Karpas-422 (cell line): ENCODE measurements at regions not wholly inside any gene's neighbourhood (a gene's known extent, or its start where the extent isn't known, plus 50 kb on each side); places are given as distances from the start of the nearest gene placed in this dataset.

ENCODE experiments used
- DNase-seq: peaks from one replicate; pipeline ENCODE4 v3.0.0-alpha.2; 2015
- H2AFZ ChIP-seq: fragments of 200-600 bp; sonication (generic); 2 replicates; pipeline ENCODE4 v1.6.1; 2014; ENCODE audit warnings: antibody characterized with exemption, low read length, mixed read lengths
- H3K27ac ChIP-seq: fragments of 200-600 bp; sonication (generic); 2 replicates; pipeline ENCODE4 v1.5.1; 2014; ENCODE audit warnings: mild to moderate bottlenecking, low read length, moderate library complexity
- H3K27me3 ChIP-seq: fragments of 200-600 bp; sonication (generic); 2 replicates; pipeline ENCODE4 v1.6.1; 2014; ENCODE audit warnings: low read length, mixed read lengths
- H3K36me3 ChIP-seq: fragments of 200-600 bp; sonication (generic); 2 replicates; pipeline ENCODE4 v1.6.1; 2014; ENCODE audit warnings: low read length, mixed read lengths; ENCODE audit not compliant: insufficient read depth
- H3K4me1 ChIP-seq: fragments of 200-600 bp; sonication (generic); 2 replicates; pipeline ENCODE4 v1.6.1; 2014; ENCODE audit warnings: mild to moderate bottlenecking, low read length, mixed read lengths
- H3K4me2 ChIP-seq: fragments of 200-600 bp; sonication (generic); 2 replicates; pipeline ENCODE4 v1.6.1; 2014; ENCODE audit warnings: low read length, low read depth, mild to moderate bottlenecking; ENCODE audit not compliant: poor library complexity, severe bottlenecking
- H3K4me3 ChIP-seq: fragments of 200-600 bp; sonication (generic); 2 replicates; pipeline ENCODE4 v1.5.1; 2014; ENCODE audit warnings: mild to moderate bottlenecking, antibody characterized with exemption, low read length, mixed read lengths
- H3K79me2 ChIP-seq: fragments of 200-600 bp; sonication (generic); 2 replicates; pipeline ENCODE4 v1.6.1; 2014; ENCODE audit warnings: mild to moderate bottlenecking, low read length, mixed read lengths
- H3K9ac ChIP-seq: fragments of 200-600 bp; sonication (generic); 2 replicates; pipeline ENCODE4 v1.6.0; 2014; ENCODE audit warnings: low read length
- H3K9me2 ChIP-seq: fragments of 200-600 bp; sonication (generic), shearing (Covaris generic); replicated peaks from 2 replicates; pipeline ENCODE4 v1.6.0; 2014; ENCODE audit warnings: mild to moderate bottlenecking, low read length, moderate library complexity; ENCODE audit not compliant: insufficient read depth
- H3K9me3 ChIP-seq: fragments of 300-700, 200-600 bp; sonication (generic); 2 replicates; pipeline ENCODE4 v1.6.1; 2014; ENCODE audit warnings: low read length, mixed read lengths
- H4K20me1 ChIP-seq: fragments of 200-600 bp; sonication (generic); 2 replicates; pipeline ENCODE4 v1.6.1; 2014; ENCODE audit warnings: mild to moderate bottlenecking, antibody characterized with exemption, low read length, low read depth; ENCODE audit not compliant: insufficient read depth

DNA sequence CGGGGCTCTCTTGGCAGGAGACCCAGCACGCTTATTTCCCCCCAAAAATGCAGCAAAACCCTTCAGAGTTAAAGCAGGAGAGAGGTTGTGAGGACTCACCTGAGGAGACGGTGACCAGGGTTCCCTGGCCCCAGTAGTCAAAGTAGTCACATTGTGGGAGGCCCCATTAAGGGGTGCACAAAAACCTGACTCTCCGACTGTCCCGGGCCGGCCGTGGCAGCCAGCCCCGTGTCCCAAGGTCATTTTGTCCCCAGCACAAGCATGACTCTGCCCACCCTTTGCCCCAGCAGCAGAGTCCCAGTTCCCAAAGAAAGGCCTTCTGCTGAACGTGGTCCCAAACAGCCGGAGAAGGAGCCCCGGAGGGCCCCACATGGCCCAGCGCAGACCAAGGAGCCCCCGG lies 337.7 kb downstream of the TMEM121 start:
- peak overlapping the region; percentile 95 for H3K27ac ChIP-seq
- no peaks in the 10 kb centered on the region for H3K9me2 ChIP-seq
- H3K4me3 ChIP-seq = peak overlapping the region; percentile 67

DNA sequence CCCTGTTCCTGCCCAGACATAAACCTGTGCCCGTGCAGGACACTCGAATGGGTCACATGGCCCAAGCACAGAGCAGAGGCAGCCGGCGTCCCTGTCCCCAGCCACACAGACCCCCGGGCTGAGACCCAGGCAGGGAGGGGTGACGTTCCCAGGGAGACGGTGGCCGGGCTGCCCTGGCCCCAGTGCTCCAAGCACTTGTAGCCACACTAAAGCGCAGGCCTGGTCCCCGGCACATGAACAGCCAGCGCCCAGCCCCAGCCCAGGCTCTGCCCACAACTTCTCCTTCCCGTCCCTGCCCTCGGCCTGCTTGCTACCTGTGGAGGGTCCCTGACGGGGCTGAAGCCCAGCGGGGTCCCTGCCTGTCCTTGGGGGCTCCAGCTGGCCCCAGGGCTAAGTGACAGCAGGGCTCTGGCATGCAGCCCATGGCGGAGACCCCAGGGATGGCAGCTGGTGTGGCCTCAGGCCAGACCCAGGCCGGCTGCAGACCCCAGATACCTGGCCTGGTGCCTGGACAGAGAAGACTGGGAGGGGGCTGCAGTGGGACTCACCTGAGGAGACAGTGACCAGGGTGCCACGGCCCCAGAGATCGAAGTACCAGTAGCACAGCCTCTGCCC lies 338.4 kb downstream of the TMEM121 start:
- H3K27ac ChIP-seq = no peak overlapping the region
- no peak overlapping the region for H3K9ac ChIP-seq
- H3K4me1 ChIP-seq = peaks cover 41% of the 10 kb centered on the region
- H3K4me3 ChIP-seq = no peak overlapping the region
- H3K9me2 ChIP-seq = no peaks in the 10 kb centered on the region
- H4K20me1 ChIP-seq = peaks cover 8% of the 10 kb centered on the region; the same call in 1 of the 2 replicates
- H3K9me3 ChIP-seq = no peaks in the 10 kb centered on the region
- no peaks in the 10 kb centered on the region for H3K27me3 ChIP-seq
- no peak overlapping the region for H3K4me2 ChIP-seq
- no peak overlapping the region for H2AFZ ChIP-seq
- DNase-seq = no peak
- peaks cover 33% of the 10 kb centered on the region for H3K79me2 ChIP-seq
- peaks cover 15% of the 10 kb centered on the region for H3K36me3 ChIP-seq

More for the DNA sequence above, 337.7 kb downstream of the TMEM121 start:
- H4K20me1 ChIP-seq = peaks cover 8% of the 10 kb centered on the region; the same call in 1 of the 2 replicates
- H3K9ac ChIP-seq = peak overlapping the region; percentile 94
- no peaks in the 10 kb centered on the region for H3K9me3 ChIP-seq
- peaks cover 15% of the 10 kb centered on the region for H3K36me3 ChIP-seq
- H2AFZ ChIP-seq = no peak overlapping the region
- H3K27me3 ChIP-seq = no peaks in the 10 kb centered on the region
- H3K4me2 ChIP-seq = peak overlapping the region; percentile 89
- no peak for DNase-seq
- peaks cover 36% of the 10 kb centered on the region for H3K79me2 ChIP-seq
- peaks cover 46% of the 10 kb centered on the region for H3K4me1 ChIP-seq

DNA sequence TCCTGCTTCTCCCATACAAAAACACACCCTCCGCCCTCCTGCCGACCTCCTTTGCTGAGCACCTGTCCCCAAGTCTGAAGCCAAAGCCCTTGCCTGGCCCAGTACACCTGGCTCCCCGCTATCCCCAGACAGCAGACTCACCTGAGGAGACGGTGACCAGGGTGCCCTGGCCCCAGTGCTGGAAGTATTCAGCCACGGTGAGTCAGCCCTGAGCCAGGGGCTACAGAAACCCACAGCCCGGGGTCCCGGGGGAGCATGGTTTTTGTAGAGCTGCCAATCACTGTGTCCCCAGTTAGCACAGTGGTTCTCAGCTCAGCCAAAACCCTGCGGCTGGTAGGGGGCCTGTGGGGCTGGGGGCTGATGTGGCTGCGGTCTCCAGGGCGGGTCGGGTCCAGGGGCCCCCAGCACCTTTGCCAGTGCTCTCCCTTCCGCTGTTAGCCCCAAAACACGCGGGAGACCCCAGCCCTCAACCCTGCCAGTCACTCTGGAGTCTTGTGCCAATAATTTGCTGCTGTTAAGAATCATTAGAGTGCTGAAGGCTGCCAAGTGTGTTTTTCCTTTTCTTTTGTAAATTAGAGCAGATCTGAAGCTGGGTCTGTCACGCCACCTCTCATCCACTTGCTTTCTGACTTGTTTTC lies 339.0 kb downstream of the TMEM121 start:
- peaks cover 6% of the 10 kb centered on the region; the same call in 1 of the 2 replicates for H4K20me1 ChIP-seq
- no peaks in the 10 kb centered on the region for H3K27me3 ChIP-seq
- no peak for DNase-seq
- H3K4me2 ChIP-seq = no peak overlapping the region
- no peaks in the 10 kb centered on the region for H3K9me2 ChIP-seq
- H2AFZ ChIP-seq = no peak overlapping the region
- H3K9me3 ChIP-seq = no peaks in the 10 kb centered on the region
- no peak overlapping the region for H3K9ac ChIP-seq
- H3K4me3 ChIP-seq = no peak overlapping the region
- H3K27ac ChIP-seq = no peak overlapping the region
- H3K79me2 ChIP-seq = peaks cover 28% of the 10 kb centered on the region
- peaks cover 13% of the 10 kb centered on the region for H3K36me3 ChIP-seq
- H3K4me1 ChIP-seq = peaks cover 35% of the 10 kb centered on the region

DNA sequence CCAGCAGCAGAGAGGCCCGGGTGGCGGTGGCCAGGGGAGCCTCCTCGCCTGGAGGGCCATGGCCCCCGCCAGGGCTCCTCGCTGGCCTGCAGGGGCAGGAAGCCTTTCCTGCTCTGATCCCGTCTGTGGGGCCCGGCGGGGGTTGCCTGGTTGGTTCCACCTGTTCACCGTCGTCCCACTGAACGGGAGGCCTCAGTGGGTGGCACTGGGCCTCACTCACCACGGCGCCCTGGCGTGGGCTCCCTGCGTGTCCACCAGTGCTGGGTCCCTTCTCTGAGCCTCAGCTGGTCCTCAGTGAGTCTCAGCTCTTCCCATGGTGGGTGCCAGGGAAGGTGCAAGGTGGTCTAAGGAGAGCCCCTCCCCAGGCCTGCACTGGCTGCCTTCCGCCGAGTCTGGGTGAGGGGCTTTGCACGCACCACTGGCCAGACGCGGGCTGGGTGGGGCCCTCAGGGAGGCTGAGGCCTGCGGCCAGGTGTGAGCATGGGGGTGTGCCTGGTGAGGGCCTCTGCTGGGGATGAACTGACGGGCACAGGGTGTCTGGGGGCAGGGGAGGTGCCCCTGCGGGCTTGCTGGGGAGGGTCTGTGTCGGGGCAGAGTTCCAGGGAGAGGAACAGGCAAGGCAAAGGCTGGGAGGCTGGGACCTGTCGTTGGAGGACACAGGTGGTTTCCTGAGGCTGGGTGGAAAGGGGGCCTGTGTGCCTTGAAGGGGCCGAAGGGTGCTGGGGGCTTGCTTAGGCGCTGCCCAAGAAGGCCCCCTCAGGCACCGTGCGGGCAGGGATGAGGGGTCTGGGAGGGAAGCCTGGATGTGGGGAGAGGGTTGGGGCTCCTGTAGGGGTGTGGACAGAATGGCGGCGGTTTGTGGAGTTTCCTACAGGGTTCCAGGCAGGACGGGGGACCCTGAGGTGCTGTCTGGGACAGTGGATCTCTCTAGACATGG lies 339.8 kb downstream of the TMEM121 start:
- no peak for DNase-seq
- Histone ChIP-seq H3K36me3 (peaks cover 5% of the 10 kb centered on the region), H2AFZ (no peak overlapping the region), H3K27ac (no peak overlapping the region), H3K4me2 (no peak overlapping the region), H3K27me3 (no peaks in the 10 kb centered on the region), H4K20me1 (no peaks in the 10 kb centered on the region), H3K9ac (no peak overlapping the region), H3K9me3 (no peaks in the 10 kb centered on the region), H3K4me1 (peaks cover 27% of the 10 kb centered on the region), H3K79me2 (peaks cover 20% of the 10 kb centered on the region), H3K9me2 (no peaks in the 10 kb centered on the region), H3K4me3 (no peak overlapping the region)

DNA sequence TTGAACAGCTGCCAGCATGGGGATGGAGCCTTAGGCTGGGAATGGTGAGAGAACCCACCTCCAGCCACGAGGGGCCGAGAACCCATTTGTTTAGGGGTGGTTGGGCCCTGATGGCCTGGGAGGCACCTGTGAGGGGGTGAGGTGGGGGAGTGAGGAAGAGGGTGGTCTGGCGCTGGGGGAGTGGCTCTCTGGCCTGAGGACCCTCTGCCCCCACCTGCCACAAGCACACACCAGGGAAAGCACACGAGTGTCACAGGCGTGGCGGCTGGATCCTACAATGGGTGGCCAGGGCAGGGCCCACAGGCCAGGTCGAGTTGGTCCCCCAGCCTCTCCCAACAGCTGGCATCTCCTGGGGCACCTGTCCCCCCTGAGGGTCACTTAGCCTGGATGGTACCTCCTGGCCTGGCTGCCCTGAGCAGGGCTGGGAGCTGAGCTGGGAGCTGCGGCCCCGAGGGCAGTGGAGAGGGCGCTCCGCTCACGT lies 340.5 kb downstream of the TMEM121 start:
- Histone ChIP-seq H3K36me3 (no peaks in the 10 kb centered on the region), H3K9ac (no peak overlapping the region), H3K4me3 (no peak overlapping the region), H3K9me2 (no peaks in the 10 kb centered on the region), H3K9me3 (no peaks in the 10 kb centered on the region), H3K4me2 (no peak overlapping the region), H3K27me3 (no peaks in the 10 kb centered on the region), H2AFZ (no peak overlapping the region), H3K79me2 (peaks cover 13% of the 10 kb centered on the region), H3K4me1 (peaks cover 21% of the 10 kb centered on the region), H4K20me1 (no peaks in the 10 kb centered on the region), H3K27ac (no peak overlapping the region)
- DNase-seq = no peak

DNA sequence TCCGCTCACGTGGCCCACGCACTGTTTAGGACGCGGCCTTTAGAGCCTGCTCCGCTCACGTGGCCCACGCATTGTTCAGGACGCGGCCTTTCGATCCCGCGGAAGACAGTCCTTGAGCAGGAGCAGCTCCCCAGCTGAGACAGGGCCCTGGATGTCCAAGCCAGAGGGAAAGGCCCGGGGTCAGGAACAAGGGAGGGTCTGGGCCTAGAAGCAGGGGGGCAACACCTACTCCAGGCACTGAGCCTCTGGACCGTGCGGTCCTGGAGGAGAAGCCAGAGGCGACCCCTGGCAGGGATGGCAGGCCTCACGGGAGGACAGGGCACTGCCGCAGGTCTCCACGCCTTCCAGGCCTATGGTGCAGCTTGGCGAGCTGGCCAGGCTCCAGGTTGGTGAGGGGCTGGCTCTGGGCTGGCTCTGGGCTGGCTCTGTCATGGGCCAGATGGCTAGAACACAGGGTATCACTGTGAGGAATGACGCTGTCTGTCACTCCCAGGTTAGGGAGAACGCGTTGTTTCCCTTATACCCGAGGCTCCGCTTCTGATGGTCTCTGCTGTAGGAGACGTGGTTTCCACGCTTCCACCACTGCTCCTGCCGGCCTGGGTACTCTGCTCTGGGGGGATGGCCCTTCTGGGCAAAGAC lies 341.7 kb downstream of the TMEM121 start:
- DNase-seq = no peak
- Histone ChIP-seq H2AFZ (no peak overlapping the region), H3K9me2 (no peaks in the 10 kb centered on the region), H3K4me2 (no peak overlapping the region), H4K20me1 (no peaks in the 10 kb centered on the region), H3K79me2 (peaks cover 6% of the 10 kb centered on the region; the same call in 1 of the 2 replicates), H3K4me1 (peaks cover 11% of the 10 kb centered on the region), H3K4me3 (no peak overlapping the region), H3K9me3 (no peaks in the 10 kb centered on the region), H3K36me3 (no peaks in the 10 kb centered on the region), H3K27ac (no peak overlapping the region), H3K27me3 (no peaks in the 10 kb centered on the region), H3K9ac (no peak overlapping the region)

DNA sequence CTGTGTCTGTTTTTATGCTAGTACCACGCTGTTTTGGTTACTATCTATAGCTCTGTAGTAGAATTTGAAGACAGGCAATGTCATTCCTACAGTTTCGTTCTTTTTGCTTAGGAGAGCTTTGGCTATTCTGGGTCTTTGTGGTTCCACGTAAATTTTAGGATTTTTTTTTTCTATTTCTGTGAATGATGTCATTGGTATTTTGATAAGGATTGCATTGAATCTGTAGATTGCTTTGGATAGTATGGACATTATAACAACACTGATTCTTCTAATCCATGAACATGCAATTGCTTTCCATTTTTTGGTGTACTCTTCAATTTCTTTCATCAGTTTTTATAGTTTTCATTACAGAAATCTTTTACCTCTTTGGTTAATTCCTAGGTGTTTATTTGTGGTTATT lies 345.2 kb downstream of the TMEM121 start:
- no peaks in the 10 kb centered on the region for H3K27me3 ChIP-seq
- no peaks in the 10 kb centered on the region for H3K9me2 ChIP-seq
- no peak overlapping the region for H2AFZ ChIP-seq
- no peak overlapping the region for H3K27ac ChIP-seq
- no peak for DNase-seq
- no peaks in the 10 kb centered on the region for H3K9me3 ChIP-seq
- H3K9ac ChIP-seq = no peak overlapping the region
- H3K4me1 ChIP-seq = no peaks in the 10 kb centered on the region
- H3K79me2 ChIP-seq = no peaks in the 10 kb centered on the region
- H3K36me3 ChIP-seq = no peaks in the 10 kb centered on the region
- H4K20me1 ChIP-seq = no peaks in the 10 kb centered on the region
- H3K4me3 ChIP-seq = no peak overlapping the region
- H3K4me2 ChIP-seq = no peak overlapping the region
